HCT116 (cell line): ENCODE measurements at regions not wholly inside any gene's neighbourhood (a gene's known extent, or its start where the extent isn't known, plus 50 kb on each side); places are given as distances from the start of the nearest gene placed in this dataset.

Experiments
- ATAC-seq: fragments of 200-7000 bp; cut with Tn5 transposase; 2 replicates; pipeline ENCODE4 v1.9.1; 2020; ENCODE audit warnings: mild to moderate bottlenecking, moderate library complexity
- BruUV-seq: library from RNA; stranded (reverse); fragments of 400-500 nt; replicated peaks from 2 replicates; lab custom pipeline; 2021; lab: Mats Ljungman, UMichigan
- CTCF ChIA-PET: fragments of 300-600 bp; sonication (Branson Sonifier 250); formaldehyde crosslinking; loops from one replicate; lab custom pipeline; 2021; ENCODE audit warnings: antibody characterized with exemption; lab: Charles Lee
- POLR2A ChIA-PET: fragments of 300-600, 350-600 bp; sonication (Branson Sonifier 250); formaldehyde crosslinking; loops from one replicate; lab custom pipeline; 2021; ENCODE audit warnings: antibody characterized with exemption; lab: Charles Lee
- RAD21 ChIA-PET, 2 experiments: fragments of 300-600 bp; sonication (Branson Sonifier 250); formaldehyde crosslinking; loops; one replicate each; lab custom pipeline; 2023; ENCODE audit warnings: low total read pairs in 2 of 2; ENCODE audit not compliant: uncharacterized antibody in 2 of 2, unreplicated experiment in 2 of 2, low non-redundant PET in 1 of 2; lab: Charles Lee
- DNase-seq: peaks from one replicate; pipeline ENCODE4 v3.0.0-alpha.2; 2010; ENCODE audit warnings: low read depth, low spot score
- H2AFZ ChIP-seq: fragments of 200-600 bp; shearing (Covaris generic), sonication (generic); 2 replicates; pipeline ENCODE4 v1.6.1; 2017; ENCODE audit warnings: low read depth, mixed run types, mixed read lengths, antibody characterized with exemption, low read length; ENCODE audit not compliant: poor library complexity, severe bottlenecking
- H3K27ac ChIP-seq: 2 replicates; pipeline ENCODE4 v1.5.1; 2012; ENCODE audit warnings: low read depth, low read length
- H3K27me3 ChIP-seq: fragments of 200-600 bp; sonication (generic); 2 replicates; pipeline ENCODE4 v1.6.1; 2016; ENCODE audit warnings: mixed run types, low read length, mixed read lengths; ENCODE audit not compliant: insufficient read depth
- H3K36me3 ChIP-seq, 2 experiments: fragments of 200-500 bp in 1 of 2; fragments of 200-600 bp in 1 of 2; sonication (Bioruptor generic) in 1 of 2; sonication (generic) in 1 of 2; 2 replicates each; pipeline versions ENCODE4 v1.5.1 to v1.6.1; 2014 to 2016; ENCODE audit warnings: low read length in 2 of 2, inconsistent platforms in 1 of 2, mixed read lengths in 1 of 2, mixed run types in 1 of 2; ENCODE audit not compliant: insufficient read depth in 2 of 2, control insufficient read depth in 1 of 2
- H3K4me1 ChIP-seq, 2 experiments: fragments of 200-600 bp in 1 of 2; sonication (generic) in 1 of 2; 2 replicates each; pipeline versions ENCODE4 v1.5.1 to v1.6.1; 2012 to 2017; ENCODE audit warnings: low read length in 2 of 2, inconsistent platforms in 1 of 2, mild to moderate bottlenecking in 1 of 2, mixed read lengths in 1 of 2, mixed run types in 1 of 2, moderate library complexity in 1 of 2; ENCODE audit not compliant: insufficient read depth in 2 of 2, control insufficient read depth in 1 of 2
- H3K4me2 ChIP-seq: fragments of 200-600 bp; sonication (generic); 2 replicates; pipeline ENCODE4 v1.6.1; 2017; ENCODE audit warnings: mixed run types, low read length, mixed read lengths
- H3K4me3 ChIP-seq, 2 experiments: fragments of 200-600 bp in 1 of 2; sonication (generic) in 1 of 2; replicated peaks in 1 of 2; 2 replicates each; pipeline ENCODE4 v1.5.1; 2011 to 2016; ENCODE audit warnings: low read length in 2 of 2, control low read depth in 1 of 2, low read depth in 1 of 2, mild to moderate bottlenecking in 1 of 2, mixed read lengths in 1 of 2, mixed run types in 1 of 2
- H3K79me2 ChIP-seq: fragments of 200-600 bp; sonication (generic); 2 replicates; pipeline ENCODE4 v1.6.1; 2017; ENCODE audit warnings: mild to moderate bottlenecking, mixed run types, low read length, moderate library complexity, mixed read lengths; ENCODE audit not compliant: insufficient read depth
- H3K9ac ChIP-seq: fragments of 200-600 bp; sonication (generic); 2 replicates; pipeline ENCODE4 v1.6.1; 2016; ENCODE audit warnings: low read length, mixed read lengths
- H3K9me2 ChIP-seq: fragments of 200-600 bp; sonication (generic), shearing (Covaris generic); 2 replicates; pipeline ENCODE4 v1.6.1; 2017; ENCODE audit warnings: mixed run types, mild to moderate bottlenecking, moderate library complexity; ENCODE audit not compliant: insufficient read depth
- H3K9me3 ChIP-seq, 2 experiments: fragments of 200-500 bp in 1 of 2; fragments of 200-600 bp in 1 of 2; sonication (Bioruptor generic) in 1 of 2; sonication (generic) in 1 of 2; 2 replicates each; pipeline ENCODE4 v1.6.1; 2014 to 2017; ENCODE audit warnings: low read length in 2 of 2, mixed read lengths in 2 of 2, inconsistent platforms in 1 of 2, low read depth in 1 of 2, mild to moderate bottlenecking in 1 of 2, mixed run types in 1 of 2, moderate library complexity in 1 of 2; ENCODE audit not compliant: control insufficient read depth in 1 of 2, insufficient read depth in 1 of 2
- H4K20me1 ChIP-seq: fragments of 200-600 bp; sonication (generic), shearing (Covaris generic); 2 replicates; pipeline ENCODE4 v1.6.1; 2017; ENCODE audit warnings: mixed run types, mild to moderate bottlenecking, moderate library complexity; ENCODE audit not compliant: insufficient read depth
- CEBPB ChIP-seq: IDR thresholded peaks from 2 replicates; pipeline ENCODE4 v1.6.1; 2012; ENCODE audit warnings: low read depth
- CTCF ChIP-seq, 3 experiments: fragments of 200-600 bp in 1 of 3; sonication (generic) in 1 of 3; IDR thresholded peaks in 2 of 3; conservative IDR thresholded peaks in 1 of 3; 2 replicates each; pipeline ENCODE4 v1.5.1; 2012 to 2017; ENCODE audit warnings: low read depth in 2 of 3, low read length in 2 of 3, antibody characterized with exemption in 1 of 3, borderline replicate concordance in 1 of 3, control low read depth in 1 of 3, mild to moderate bottlenecking in 1 of 3, mixed read lengths in 1 of 3, mixed run types in 1 of 3, moderate library complexity in 1 of 3; ENCODE audit not compliant: insufficient read depth in 1 of 3
- EGR1 ChIP-seq: IDR thresholded peaks from 2 replicates; pipeline ENCODE4 v1.6.1; 2012; ENCODE audit warnings: low read depth
- FOSL1 ChIP-seq: IDR thresholded peaks from 2 replicates; pipeline ENCODE4 v1.6.1; 2012; ENCODE audit warnings: low read depth
- JUND ChIP-seq: IDR thresholded peaks from 2 replicates; pipeline ENCODE4 v1.6.1; 2012
- MAX ChIP-seq: IDR thresholded peaks from 2 replicates; pipeline ENCODE4 v1.6.1; 2012
- POLR2A ChIP-seq: IDR thresholded peaks from 2 replicates; pipeline ENCODE4 v1.7.0; 2011; ENCODE audit warnings: borderline replicate concordance; ENCODE audit not compliant: insufficient read depth, insufficient read length; ENCODE audit errors: extremely low read depth
- POLR2AphosphoS5 ChIP-seq: IDR thresholded peaks from 2 replicates; pipeline ENCODE4 v1.6.1; 2011; ENCODE audit warnings: mild to moderate bottlenecking, low read depth, low read length, moderate library complexity
- REST ChIP-seq: IDR thresholded peaks from 2 replicates; pipeline ENCODE4 v1.6.1; 2012; ENCODE audit warnings: low read depth
- SIN3A ChIP-seq: IDR thresholded peaks from 2 replicates; pipeline ENCODE4 v1.6.1; 2012; ENCODE audit warnings: low read depth
- SP1 ChIP-seq: IDR thresholded peaks from 2 replicates; pipeline ENCODE4 v1.6.1; 2012; ENCODE audit warnings: low read depth
- SRF ChIP-seq: IDR thresholded peaks from 2 replicates; pipeline ENCODE4 v1.6.1; 2012; ENCODE audit warnings: low read depth
- TCF7L2 ChIP-seq: IDR thresholded peaks from 2 replicates; pipeline ENCODE4 v1.7.0; 2011; ENCODE audit warnings: borderline replicate concordance, inconsistent platforms; ENCODE audit not compliant: insufficient read depth, insufficient read length; ENCODE audit errors: extremely low read depth
- YY1 ChIP-seq: IDR thresholded peaks from 2 replicates; pipeline ENCODE4 v1.6.1; 2011; ENCODE audit warnings: low read length, low read depth, moderate library complexity, mild to moderate bottlenecking; ENCODE audit not compliant: insufficient replicate concordance; ENCODE audit errors: extremely low read depth
- ZBTB33 ChIP-seq: IDR thresholded peaks from 2 replicates; pipeline ENCODE4 v1.6.1; 2011; ENCODE audit warnings: mild to moderate bottlenecking, low read length, moderate library complexity; ENCODE audit not compliant: insufficient replicate concordance; ENCODE audit errors: extremely low read depth
- ZFX ChIP-seq: fragments of 450-650 bp; IDR thresholded peaks from 2 replicates; pipeline ENCODE4 v1.6.1; 2017
- ZNF274 ChIP-seq: fragments of 200-500 bp; sonication (Bioruptor generic); IDR thresholded peaks from 2 replicates; pipeline ENCODE4 v1.6.1; 2014; ENCODE audit warnings: mild to moderate bottlenecking, low read depth, low read length, inconsistent platforms
- intact Hi-C: fragments of 100-400 bp; cut with micrococcal nuclease; formaldehyde crosslinking; loops from 2 replicates; pipeline ENCODE4 v1.10.0; 2022

GRCh38 chr2:216956820-216957493 lies 97.1 kb upstream of the TNP1 start:
- Histone ChIP-seq H3K27me3 (peaks cover 21% of the 10 kb centered on the region), H3K79me2 (no peaks in the 10 kb centered on the region), H3K9me2 (no peaks in the 10 kb centered on the region), H3K4me1 (no peaks in the 10 kb centered on the region), H2AFZ (no peak overlapping the region), H3K4me3 (no peak overlapping the region), H3K9ac (no peak overlapping the region), H3K9me3 (no peaks in the 10 kb centered on the region), H4K20me1 (no peaks in the 10 kb centered on the region), H3K4me2 (no peak overlapping the region), H3K36me3 (no peaks in the 10 kb centered on the region), H3K27ac (no peak overlapping the region)
- DNase-seq (no peak), ATAC-seq (no peak)
- BruUV-seq, result no TSS peak
- intact Hi-C loops, result no loop called here
- RAD21 ChIA-PET, result no interaction called here
- POLR2A ChIA-PET, result no interaction called here
- TF ChIP-seq ZFX, result no peak
- TF ChIP-seq FOSL1, result no peak
- no peak for TF ChIP-seq SP1
- TF ChIP-seq CTCF (IDR thresholded peaks at IDR 0.05 in 2 of 3, conservative IDR thresholded peaks at IDR 0.05 in 1 of 3; ENCODE audit: borderline replicate concordance in 1 of 3, insufficient read depth in 1 of 3, low read depth in 2 of 3, low read length in 2 of 3), result no peak
- TF ChIP-seq POLR2AphosphoS5, result no peak
- no peak for TF ChIP-seq SRF
- TF ChIP-seq JUND, result no peak
- TF ChIP-seq REST, result no peak
- no peak for TF ChIP-seq MAX
- no peak for TF ChIP-seq EGR1
- no peak for TF ChIP-seq YY1
- no peak for TF ChIP-seq ZBTB33
- TF ChIP-seq SIN3A, result no peak
- no peak for TF ChIP-seq TCF7L2
- TF ChIP-seq POLR2A, result no peak
- TF ChIP-seq CEBPB, result no peak
- TF ChIP-seq ZNF274, result no peak
- CTCF ChIA-PET, result no interaction called here
